HG03025 (cell line): ENCODE measurements at regions not wholly inside any gene's neighbourhood (a gene's known extent, or its start where the extent isn't known, plus 50 kb on each side); places are given as distances from the start of the nearest gene placed in this dataset.
"Not testable (repeated sequence)": the region's sequence is repeated elsewhere in the genome, so short reads cannot be mapped to it uniquely, and the experiment has no call there.

Source experiments
- ATAC-seq: cut with Tn5 transposase; IDR thresholded peaks from one replicate; pipeline ENCODE4 v1.9.1; 2021; ENCODE audit warnings: mild to moderate bottlenecking, moderate library complexity; ENCODE audit not compliant: unreplicated experiment, low FRiP score

GRCh38 chrX:85808217-85808616 lies 239.1 kb downstream of the CHM start:
- ATAC-seq, result no peak

DNA sequence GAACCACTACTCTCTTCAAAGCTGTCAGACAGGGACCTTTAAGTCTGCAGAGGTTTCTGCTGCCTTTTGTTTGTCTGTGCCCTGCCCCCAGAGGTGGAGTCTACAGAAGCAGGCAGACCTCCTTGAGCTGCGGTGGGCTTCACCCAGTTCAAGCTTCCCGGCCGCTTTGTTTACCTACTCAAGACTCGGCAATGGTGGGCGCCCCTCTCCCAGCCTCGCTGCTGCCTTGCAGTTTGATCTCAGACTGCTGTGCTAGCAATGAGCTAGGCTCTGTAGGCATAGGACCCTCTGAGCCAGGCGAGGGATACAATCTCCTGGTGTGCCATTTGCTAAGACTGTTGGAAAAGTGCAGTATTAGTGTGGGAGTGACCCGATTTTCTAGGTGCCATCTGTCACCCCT lies 275.0 kb downstream of the CHM start:
- not testable (repeated sequence) for ATAC-seq

- no peak for ATAC-seq
These were observed 281.7 kb downstream of the CHM start for GRCh38 chrX:85765651-85766050.

GRCh38 chrX:85723025-85723424 lies 324.3 kb downstream of the CHM start:
- not testable (repeated sequence) for ATAC-seq

DNA sequence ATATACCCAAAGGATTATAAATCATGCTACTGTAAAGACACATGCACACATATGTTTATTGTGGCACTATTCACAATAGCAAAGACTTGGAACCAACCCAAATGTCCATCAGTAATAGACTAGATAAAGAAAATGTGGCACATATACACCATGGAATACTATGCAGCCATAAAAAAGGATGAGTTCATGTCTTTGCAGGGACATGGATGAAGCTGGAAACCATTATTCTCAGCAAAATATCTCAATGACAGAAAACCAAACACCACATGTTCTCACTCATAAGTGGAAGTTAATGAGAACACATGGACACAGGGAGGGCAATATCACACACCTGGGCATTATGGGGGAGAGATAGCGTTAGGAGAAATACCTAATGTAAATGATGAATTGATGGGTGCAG lies 323.8 kb upstream of the POF1B start:
- ATAC-seq, result not testable (repeated sequence)

GRCh38 chrX:85698921-85699320 lies 319.5 kb upstream of the POF1B start:
- no peak for ATAC-seq

- no peak for ATAC-seq
These were observed 306.4 kb upstream of the POF1B start for GRCh38 chrX:85685843-85686242.

GRCh38 chrX:85666471-85666870 lies 287.0 kb upstream of the POF1B start:
- no peak for ATAC-seq

DNA sequence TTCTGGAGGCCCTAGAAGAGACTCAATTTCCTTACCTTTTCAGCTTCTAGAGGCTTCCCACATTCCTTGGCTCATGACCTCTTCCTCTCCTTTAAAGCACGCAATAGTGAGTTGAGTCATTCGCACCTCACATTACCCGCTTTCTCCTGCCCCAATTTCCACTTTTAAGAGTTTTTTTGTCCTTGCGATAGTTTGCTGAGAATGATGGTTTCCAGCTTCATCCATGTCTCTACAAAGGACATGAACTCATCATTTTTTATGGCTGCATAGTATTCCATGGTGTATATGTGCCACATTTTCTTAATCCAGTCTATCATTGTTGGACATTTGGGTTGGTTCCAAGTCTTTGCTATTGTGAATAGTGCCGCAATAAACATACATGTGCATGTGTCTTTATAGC lies 284.5 kb upstream of the POF1B start:
- ATAC-seq, result not testable (repeated sequence)

DNA sequence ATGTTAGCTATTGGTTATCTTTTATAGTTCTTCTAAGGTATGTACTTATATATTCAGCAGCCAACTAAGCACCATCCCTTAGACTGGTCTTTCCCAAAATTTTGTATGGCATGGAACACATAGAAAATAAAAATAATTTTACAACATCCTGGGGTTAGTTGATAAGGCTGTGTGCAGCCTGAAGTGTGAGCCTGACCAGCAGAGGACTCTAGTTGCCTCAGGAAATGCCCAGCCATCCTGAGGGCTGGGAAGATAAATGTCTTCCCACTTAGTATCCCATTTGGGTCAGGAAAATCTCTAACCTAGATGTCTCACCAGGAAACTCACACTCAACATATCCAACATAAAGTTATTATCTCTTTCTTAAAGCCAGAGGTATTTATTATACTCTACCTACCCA lies 251.4 kb upstream of the POF1B start:
- ATAC-seq, result no peak

DNA sequence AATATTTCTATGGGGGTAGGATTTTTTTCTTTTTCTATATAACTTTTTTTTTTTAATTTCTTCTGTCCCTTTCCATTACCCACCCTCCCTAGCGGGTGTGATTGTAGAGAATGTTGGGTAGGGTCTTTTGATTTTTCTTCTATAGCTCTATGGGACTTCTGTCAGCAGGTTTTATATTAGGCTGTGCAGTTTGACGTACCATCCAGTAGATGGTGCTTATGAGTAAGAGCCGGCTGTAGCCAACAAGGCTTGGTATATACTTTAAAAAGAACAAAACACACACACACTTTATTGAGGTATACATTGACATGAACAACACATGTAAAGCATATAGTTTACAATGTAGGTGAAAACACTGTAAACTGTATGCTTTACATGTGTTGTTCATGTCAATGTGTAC lies 247.9 kb upstream of the POF1B start:
- ATAC-seq, result no peak

DNA sequence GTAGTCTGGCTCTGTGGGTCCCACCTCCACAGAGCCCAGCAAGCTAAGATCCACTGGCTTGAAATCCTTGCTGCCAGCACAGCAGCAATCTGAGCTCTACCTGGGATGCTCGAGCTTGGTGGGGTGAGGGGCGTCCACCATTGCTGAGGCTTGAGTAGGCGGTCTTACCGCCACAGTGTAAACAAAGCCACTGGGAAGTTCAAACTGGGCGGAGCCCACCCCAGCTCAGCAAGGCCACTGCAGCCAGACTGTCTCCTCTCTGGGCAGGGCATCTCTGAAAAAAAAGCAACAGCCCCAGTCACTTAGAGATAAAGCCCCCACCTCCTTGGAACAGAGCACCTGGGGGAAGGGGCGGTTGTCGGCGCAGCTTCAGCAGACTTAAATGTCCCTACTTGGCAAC lies 243.2 kb upstream of the POF1B start:
- no peak for ATAC-seq

GRCh38 chrX:85620466-85620865 lies 241.0 kb upstream of the POF1B start:
- ATAC-seq, result no peak

- no peak for ATAC-seq
These were observed 240.5 kb upstream of the POF1B start for GRCh38 chrX:85619962-85620361.

- no peak for ATAC-seq
These were observed 232.5 kb upstream of the POF1B start for GRCh38 chrX:85611926-85612325.

DNA sequence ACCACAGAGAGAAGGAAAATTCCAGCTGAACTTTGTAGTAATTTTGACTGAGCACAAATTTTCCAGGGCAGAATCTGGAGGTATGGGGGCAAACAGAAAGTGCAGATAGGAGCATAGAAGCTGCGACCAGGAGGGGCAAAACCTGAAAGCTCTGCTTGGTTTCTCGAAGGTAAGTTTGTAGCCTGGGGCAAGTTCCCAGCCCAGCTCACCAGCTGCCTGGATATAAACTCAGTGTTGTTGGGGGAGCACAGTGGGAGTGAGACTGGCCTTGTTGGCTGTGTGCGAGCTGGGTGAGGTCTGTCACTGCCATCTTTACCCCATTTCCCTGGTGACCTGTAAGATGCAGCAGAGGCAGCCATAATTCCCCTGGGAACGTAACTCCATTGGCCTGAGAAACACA lies 213.5 kb upstream of the POF1B start:
- no peak for ATAC-seq

DNA sequence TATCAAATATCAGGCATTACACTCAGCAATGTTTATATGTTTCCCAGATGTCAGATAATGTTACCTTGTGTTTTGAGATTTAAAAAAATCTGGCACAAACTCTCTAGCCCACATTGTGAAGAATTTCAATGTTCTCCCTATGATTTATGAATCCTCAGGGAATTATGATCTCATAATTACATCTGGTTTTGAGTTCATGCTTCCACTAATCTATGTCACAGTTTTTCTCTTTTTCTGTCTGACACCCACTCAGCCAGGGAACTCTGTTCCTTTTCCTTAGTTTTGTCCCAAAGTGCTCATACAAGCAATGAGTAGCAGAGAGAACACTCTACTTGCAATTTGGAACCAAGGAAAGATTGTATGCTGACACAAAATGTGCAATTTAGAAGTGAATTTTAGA lies 212.1 kb upstream of the POF1B start:
- no peak for ATAC-seq

DNA sequence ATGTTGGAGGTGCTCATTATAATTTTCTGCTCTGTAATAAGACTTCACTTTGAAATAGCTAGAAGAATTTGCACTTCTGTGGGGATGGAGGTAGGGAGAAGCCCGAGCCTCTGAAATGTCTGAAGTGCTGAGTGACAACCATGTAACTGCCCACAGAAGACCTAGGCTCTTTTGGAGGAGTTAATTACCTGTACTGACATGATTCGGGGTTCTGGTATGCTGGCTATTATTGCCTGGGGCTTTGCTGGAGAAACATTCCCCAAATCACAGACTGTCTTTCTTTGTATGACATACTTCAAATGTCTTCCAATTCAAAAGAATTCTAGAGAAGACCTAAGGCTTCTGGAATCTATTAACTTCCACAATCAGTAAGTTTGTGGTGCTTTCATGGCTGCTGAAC lies 211.2 kb upstream of the POF1B start:
- no peak for ATAC-seq

GRCh38 chrX:85573801-85574200 lies 194.3 kb upstream of the POF1B start:
- peak; percentile 49 for ATAC-seq

GRCh38 chrX:85570496-85570895 lies 191.0 kb upstream of the POF1B start:
- ATAC-seq, result no peak

GRCh38 chrX:85569686-85570085 lies 190.2 kb upstream of the POF1B start:
- no peak for ATAC-seq

DNA sequence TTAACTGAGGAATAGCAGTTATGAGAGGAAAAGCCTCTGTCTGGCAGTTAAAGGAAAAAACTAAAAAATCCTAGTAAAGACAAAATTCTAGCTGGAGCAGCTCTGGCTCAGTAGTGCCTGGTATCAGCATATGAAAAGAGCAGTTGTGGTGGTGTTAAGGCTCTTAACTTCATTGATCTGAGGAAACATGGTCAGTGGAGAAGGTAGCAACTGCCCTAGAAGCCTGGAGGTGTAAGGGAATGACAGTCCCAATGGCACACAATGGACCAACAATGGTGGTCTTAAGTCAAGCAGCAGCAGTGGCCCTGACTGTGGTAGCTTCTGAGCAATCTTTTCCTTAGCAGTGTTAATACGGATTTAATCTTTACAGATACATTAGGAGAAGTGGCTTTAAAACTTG lies 189.6 kb upstream of the POF1B start:
- no peak for ATAC-seq

DNA sequence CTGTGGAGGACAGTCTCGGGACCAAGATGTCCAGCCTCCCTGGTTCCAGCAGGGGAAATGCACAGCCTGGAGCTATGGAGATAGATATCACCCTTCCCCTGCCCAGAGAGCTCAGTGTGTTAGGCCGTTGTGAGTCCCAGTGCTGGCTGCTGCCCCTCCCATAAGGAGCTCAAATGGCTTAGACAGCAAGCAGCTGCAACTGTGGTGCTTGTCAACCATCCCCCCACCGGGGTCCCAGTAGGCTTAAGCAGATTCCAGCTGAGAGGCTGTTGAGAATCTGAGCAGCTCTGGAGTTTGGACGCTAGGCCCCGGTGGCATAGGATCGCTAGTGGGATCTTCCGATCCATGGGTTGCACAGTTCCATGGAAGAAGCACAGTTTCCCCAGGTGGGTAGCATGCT lies 181.8 kb upstream of the POF1B start:
- no peak for ATAC-seq

DNA sequence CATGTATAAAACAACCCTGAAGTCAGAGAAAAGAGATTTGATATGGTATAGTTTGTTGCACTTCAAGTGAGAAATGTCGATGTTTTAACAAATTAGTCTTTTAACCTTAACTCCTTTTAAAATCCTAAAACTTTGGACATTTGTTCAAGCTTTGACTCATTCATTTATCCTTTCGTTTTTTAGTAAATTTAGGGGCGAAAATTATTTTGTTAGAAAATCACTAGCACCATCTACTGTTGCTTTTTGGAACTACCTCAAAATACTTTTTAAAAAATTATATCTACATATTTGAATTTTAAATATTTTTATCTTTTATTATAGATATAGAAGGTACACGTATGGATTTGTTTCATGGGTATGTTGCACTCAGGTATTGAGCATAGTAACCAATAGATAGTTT lies 165.1 kb upstream of the POF1B start:
- no peak for ATAC-seq
